HepG2 (cell line): ENCODE measurements at regions not wholly inside any gene's neighbourhood (a gene's known extent, or its start where the extent isn't known, plus 50 kb on each side); places are given as distances from the start of the nearest gene placed in this dataset.
A peak's percentile ranks its signal among the peaks of the same experiment; 100 is the strongest.

Source experiments
- ATF3 ChIP-seq: sonication (generic); formaldehyde crosslinking; IDR thresholded peaks from 2 replicates; pipeline ENCODE4 v1.4.0; 2020; ENCODE audit warnings: missing genetic modification reagents
- KLF6 ChIP-seq: IDR thresholded peaks from 2 replicates; pipeline ENCODE4 v1.8.0; 2016; ENCODE audit warnings: missing biosample characterization, missing genetic modification reagents
- PLRG1 ChIP-seq: fragments of 450-650 bp; conservative IDR thresholded peaks from 2 replicates; pipeline ENCODE4 v1.6.1; 2016
- POGK ChIP-seq: sonication (generic); formaldehyde crosslinking; conservative IDR thresholded peaks from 2 replicates; pipeline ENCODE4 v1.8.0; 2022; ENCODE audit warnings: mild to moderate bottlenecking, moderate library complexity, missing genetic modification reagents
- POLR2A ChIP-seq, 2 experiments: IDR thresholded peaks; 2 replicates each; pipeline ENCODE4 v1.6.1; 2011; ENCODE audit warnings: low read depth in 2 of 2, low read length in 2 of 2, mild to moderate bottlenecking in 1 of 2, moderate library complexity in 1 of 2; ENCODE audit not compliant: insufficient read depth in 1 of 2
- RFX3 ChIP-seq: IDR thresholded peaks from 2 replicates; pipeline ENCODE4 v1.6.1; 2016; ENCODE audit warnings: missing biosample characterization, missing genetic modification reagents
- RNF2 ChIP-seq: fragments of 450-650 bp; conservative IDR thresholded peaks from 2 replicates; pipeline ENCODE4 v1.6.1; 2016; ENCODE audit warnings: low read depth
- SALL1 ChIP-seq: sonication (generic); formaldehyde crosslinking; IDR thresholded peaks from 2 replicates; pipeline ENCODE4 v1.8.0; 2022; ENCODE audit warnings: mild to moderate bottlenecking, missing genetic modification reagents
- SMAD9 ChIP-seq: sonication (generic); formaldehyde crosslinking; IDR thresholded peaks from 2 replicates; pipeline ENCODE4 v1.5.1; 2020; ENCODE audit warnings: mild to moderate bottlenecking, missing genetic modification reagents
- TCF7 ChIP-seq: sonication (generic); IDR thresholded peaks from 2 replicates; pipeline ENCODE4 v1.6.1; 2016; ENCODE audit warnings: antibody characterized with exemption, low read depth
- ZNF3 ChIP-seq: IDR thresholded peaks from 2 replicates; pipeline ENCODE4 v1.7.0; 2017; ENCODE audit warnings: inconsistent platforms
- ZNF7 ChIP-seq: IDR thresholded peaks from 2 replicates; pipeline ENCODE4 v1.6.1; 2016; ENCODE audit warnings: missing biosample characterization, missing genetic modification reagents
- ZNF768 ChIP-seq: sonication (generic); formaldehyde crosslinking; IDR thresholded peaks from 2 replicates; pipeline ENCODE4 v1.4.0; 2020; ENCODE audit warnings: missing genetic modification reagents
- ZNF777 ChIP-seq: sonication (generic); formaldehyde crosslinking; IDR thresholded peaks from 2 replicates; pipeline ENCODE4 v1.4.0; 2020; ENCODE audit warnings: missing genetic modification reagents
- TF ChIP-seq, protein P1 (sequence below): sonication (generic); formaldehyde crosslinking; IDR thresholded peaks from 2 replicates; pipeline ENCODE4 v1.4.0; 2020; ENCODE audit warnings: missing genetic modification reagents
- TF ChIP-seq, protein P2 (sequence below), 2 experiments: sonication (generic) in 1 of 2; formaldehyde crosslinking in 1 of 2; IDR thresholded peaks; 2 replicates each; pipeline versions ENCODE4 v1.6.1 to v1.9.0; 2014 to 2022; ENCODE audit warnings: antibody characterized with exemption in 1 of 2, borderline replicate concordance in 1 of 2, inconsistent platforms in 1 of 2, low read depth in 1 of 2, missing genetic modification reagents in 1 of 2

DNA sequence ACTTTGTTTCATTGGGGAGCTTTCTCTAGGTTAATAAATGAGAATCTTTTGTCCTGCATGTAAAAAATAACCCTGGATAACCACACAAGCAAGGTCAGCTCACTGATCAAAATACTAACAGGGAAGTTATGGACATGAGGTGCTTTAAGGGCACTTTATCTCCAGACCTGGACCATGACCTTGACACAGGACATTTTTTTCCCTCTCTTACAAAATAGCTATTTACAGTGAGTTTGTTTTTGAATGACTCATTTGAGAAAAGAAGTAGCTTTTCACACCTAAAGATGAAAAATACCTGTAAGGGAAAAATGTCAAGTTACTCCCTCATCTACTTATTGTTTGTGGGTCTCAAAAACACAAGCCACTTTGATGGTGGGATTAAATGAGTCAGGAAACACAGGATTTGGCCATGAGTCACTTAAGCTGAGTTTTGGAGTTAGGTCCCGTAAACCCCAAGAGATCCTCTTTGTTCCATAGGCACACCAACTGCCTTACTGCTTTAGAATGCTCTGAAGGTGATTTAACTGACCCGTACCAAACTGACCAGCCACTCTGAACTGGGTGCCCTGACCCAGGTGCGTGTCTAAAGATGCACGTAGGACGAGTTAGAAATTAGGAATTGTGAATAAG, 479.3 kb upstream of the NXPH2 start (continued):
- TF ChIP-seq, protein P1, sequence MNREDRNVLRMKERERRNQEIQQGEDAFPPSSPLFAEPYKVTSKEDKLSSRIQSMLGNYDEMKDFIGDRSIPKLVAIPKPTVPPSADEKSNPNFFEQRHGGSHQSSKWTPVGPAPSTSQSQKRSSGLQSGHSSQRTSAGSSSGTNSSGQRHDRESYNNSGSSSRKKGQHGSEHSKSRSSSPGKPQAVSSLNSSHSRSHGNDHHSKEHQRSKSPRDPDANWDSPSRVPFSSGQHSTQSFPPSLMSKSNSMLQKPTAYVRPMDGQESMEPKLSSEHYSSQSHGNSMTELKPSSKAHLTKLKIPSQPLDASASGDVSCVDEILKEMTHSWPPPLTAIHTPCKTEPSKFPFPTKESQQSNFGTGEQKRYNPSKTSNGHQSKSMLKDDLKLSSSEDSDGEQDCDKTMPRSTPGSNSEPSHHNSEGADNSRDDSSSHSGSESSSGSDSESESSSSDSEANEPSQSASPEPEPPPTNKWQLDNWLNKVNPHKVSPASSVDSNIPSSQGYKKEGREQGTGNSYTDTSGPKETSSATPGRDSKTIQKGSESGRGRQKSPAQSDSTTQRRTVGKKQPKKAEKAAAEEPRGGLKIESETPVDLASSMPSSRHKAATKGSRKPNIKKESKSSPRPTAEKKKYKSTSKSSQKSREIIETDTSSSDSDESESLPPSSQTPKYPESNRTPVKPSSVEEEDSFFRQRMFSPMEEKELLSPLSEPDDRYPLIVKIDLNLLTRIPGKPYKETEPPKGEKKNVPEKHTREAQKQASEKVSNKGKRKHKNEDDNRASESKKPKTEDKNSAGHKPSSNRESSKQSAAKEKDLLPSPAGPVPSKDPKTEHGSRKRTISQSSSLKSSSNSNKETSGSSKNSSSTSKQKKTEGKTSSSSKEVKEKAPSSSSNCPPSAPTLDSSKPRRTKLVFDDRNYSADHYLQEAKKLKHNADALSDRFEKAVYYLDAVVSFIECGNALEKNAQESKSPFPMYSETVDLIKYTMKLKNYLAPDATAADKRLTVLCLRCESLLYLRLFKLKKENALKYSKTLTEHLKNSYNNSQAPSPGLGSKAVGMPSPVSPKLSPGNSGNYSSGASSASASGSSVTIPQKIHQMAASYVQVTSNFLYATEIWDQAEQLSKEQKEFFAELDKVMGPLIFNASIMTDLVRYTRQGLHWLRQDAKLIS (CRISPR knock-in tag): no peak
- TF ChIP-seq PLRG1 (no peak), ZNF777 (CRISPR knock-in tag) (no peak), SALL1 (no peak; the same call in 1 of the 2 replicates), KLF6 (CRISPR knock-in tag) (no peak), SMAD9 (no peak), ATF3 (CRISPR knock-in tag) (peak; percentile 47; the same call in 1 of the 2 replicates), POGK (CRISPR knock-in tag) (no peak), ZNF3 (CRISPR knock-in tag) (no peak), RFX3 (CRISPR knock-in tag) (no peak), ZNF7 (CRISPR knock-in tag) (no peak), TCF7 (peak; percentile 47; the same call in 1 of the 2 replicates), ZNF768 (CRISPR knock-in tag) (no peak), POLR2A (IDR thresholded peaks at IDR 0.05; ENCODE audit: insufficient read depth in 1 of 2, low read depth in 2 of 2, low read length in 2 of 2) (no peak), RNF2 (no peak)
- TF ChIP-seq, protein P2, sequence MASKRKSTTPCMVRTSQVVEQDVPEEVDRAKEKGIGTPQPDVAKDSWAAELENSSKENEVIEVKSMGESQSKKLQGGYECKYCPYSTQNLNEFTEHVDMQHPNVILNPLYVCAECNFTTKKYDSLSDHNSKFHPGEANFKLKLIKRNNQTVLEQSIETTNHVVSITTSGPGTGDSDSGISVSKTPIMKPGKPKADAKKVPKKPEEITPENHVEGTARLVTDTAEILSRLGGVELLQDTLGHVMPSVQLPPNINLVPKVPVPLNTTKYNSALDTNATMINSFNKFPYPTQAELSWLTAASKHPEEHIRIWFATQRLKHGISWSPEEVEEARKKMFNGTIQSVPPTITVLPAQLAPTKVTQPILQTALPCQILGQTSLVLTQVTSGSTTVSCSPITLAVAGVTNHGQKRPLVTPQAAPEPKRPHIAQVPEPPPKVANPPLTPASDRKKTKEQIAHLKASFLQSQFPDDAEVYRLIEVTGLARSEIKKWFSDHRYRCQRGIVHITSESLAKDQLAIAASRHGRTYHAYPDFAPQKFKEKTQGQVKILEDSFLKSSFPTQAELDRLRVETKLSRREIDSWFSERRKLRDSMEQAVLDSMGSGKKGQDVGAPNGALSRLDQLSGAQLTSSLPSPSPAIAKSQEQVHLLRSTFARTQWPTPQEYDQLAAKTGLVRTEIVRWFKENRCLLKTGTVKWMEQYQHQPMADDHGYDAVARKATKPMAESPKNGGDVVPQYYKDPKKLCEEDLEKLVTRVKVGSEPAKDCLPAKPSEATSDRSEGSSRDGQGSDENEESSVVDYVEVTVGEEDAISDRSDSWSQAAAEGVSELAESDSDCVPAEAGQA (IDR thresholded peaks at IDR 0.05; ENCODE audit: low read depth): no peak
- TF ChIP-seq, protein P2 (CRISPR knock-in tag; IDR thresholded peaks at IDR 0.05; ENCODE audit: borderline replicate concordance): no peak
